ENCODE measurements at regions not wholly inside any gene's neighbourhood (a gene's known extent, or its start where the extent isn't known, plus 50 kb on each side); places are given as distances from the start of the nearest gene placed in this dataset.
A peak's percentile ranks its signal among the peaks of the same experiment; 100 is the strongest.

GRCh38 chr3:177764377-177764912 lies 567.2 kb upstream of the TBL1XR1 start:
- ChIA-PET CTCF (no interaction called here), POLR2A (no interaction called here)
- H3K9me1 ChIP-seq (replicated peaks; ENCODE audit: control insufficient read depth, extremely low read depth, insufficient read depth, low read length): no peaks in the 10 kb centered on the region
- H3K36me3 ChIP-seq (ENCODE audit: control insufficient read depth in 2 of 2, extremely low read depth in 1 of 2, insufficient read depth in 2 of 2, low read length in 2 of 2): no peaks in the 10 kb centered on the region
- no peaks in the 10 kb centered on the region for H3K79me2 ChIP-seq (ENCODE audit: control insufficient read depth, insufficient read depth, low read length)
- no peaks in the 10 kb centered on the region for H3K27me3 ChIP-seq (ENCODE audit: control insufficient read depth in 2 of 2, insufficient read depth in 2 of 2, low read length in 2 of 2)
- no peak overlapping the region for H2AFZ ChIP-seq (ENCODE audit: low read depth, low read length)
- H3K9me3 ChIP-seq (replicated peaks; ENCODE audit: control insufficient read depth, insufficient read depth, low read length): no peaks in the 10 kb centered on the region
- no peak overlapping the region for H3K27ac ChIP-seq (ENCODE audit: insufficient read depth, low read depth, low read length)
- no peak overlapping the region for H3K4me3 ChIP-seq (replicated peaks in 1 of 3; ENCODE audit: insufficient read depth in 1 of 3, low read depth in 1 of 3, low read length in 3 of 3)
- peak; percentile 51 for DNase-seq (ENCODE audit: low read depth, low spot score)
- H3K4me1 ChIP-seq (ENCODE audit: control insufficient read depth, extremely low read depth, insufficient read depth, low read length): no peaks in the 10 kb centered on the region
- no peaks in the 10 kb centered on the region for H4K20me1 ChIP-seq (replicated peaks; ENCODE audit: control insufficient read depth, extremely low read depth, insufficient read depth, low read length)
- intact Hi-C loops (cut with micrococcal nuclease): no loop called here
- no peak for TF ChIP-seq POLR2AphosphoS5 (IDR thresholded peaks at IDR 0.05; ENCODE audit: insufficient read depth, low read depth, low read length)
- no peak for TF ChIP-seq GATA2 (IDR thresholded peaks at IDR 0.05; ENCODE audit: insufficient read depth, insufficient read length, low read depth, low read length)
- TF ChIP-seq FOS (IDR thresholded peaks at IDR 0.05; ENCODE audit: borderline replicate concordance, insufficient read depth, low read length): no peak
- TF ChIP-seq EZH2 (IDR thresholded peaks at IDR 0.05; ENCODE audit: borderline replicate concordance, low read depth, low read length, severe bottlenecking): no peak
- TF ChIP-seq JUN (IDR thresholded peaks at IDR 0.05; ENCODE audit: borderline replicate concordance, insufficient read depth, insufficient read length, low read depth): no peak
- TF ChIP-seq, protein P1, sequence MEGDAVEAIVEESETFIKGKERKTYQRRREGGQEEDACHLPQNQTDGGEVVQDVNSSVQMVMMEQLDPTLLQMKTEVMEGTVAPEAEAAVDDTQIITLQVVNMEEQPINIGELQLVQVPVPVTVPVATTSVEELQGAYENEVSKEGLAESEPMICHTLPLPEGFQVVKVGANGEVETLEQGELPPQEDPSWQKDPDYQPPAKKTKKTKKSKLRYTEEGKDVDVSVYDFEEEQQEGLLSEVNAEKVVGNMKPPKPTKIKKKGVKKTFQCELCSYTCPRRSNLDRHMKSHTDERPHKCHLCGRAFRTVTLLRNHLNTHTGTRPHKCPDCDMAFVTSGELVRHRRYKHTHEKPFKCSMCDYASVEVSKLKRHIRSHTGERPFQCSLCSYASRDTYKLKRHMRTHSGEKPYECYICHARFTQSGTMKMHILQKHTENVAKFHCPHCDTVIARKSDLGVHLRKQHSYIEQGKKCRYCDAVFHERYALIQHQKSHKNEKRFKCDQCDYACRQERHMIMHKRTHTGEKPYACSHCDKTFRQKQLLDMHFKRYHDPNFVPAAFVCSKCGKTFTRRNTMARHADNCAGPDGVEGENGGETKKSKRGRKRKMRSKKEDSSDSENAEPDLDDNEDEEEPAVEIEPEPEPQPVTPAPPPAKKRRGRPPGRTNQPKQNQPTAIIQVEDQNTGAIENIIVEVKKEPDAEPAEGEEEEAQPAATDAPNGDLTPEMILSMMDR (IDR thresholded peaks at IDR 0.05; ENCODE audit: extremely low read depth in 1 of 2, insufficient read depth in 1 of 2, low read depth in 1 of 2, low read length in 2 of 2): no peak
- no peak for TF ChIP-seq MAX (IDR thresholded peaks at IDR 0.05; ENCODE audit: insufficient read depth, insufficient read length)
- no peak for TF ChIP-seq POLR2A (IDR thresholded peaks at IDR 0.05; ENCODE audit: low read depth, low read length)
- no peak for TF ChIP-seq MYC (IDR thresholded peaks at IDR 0.05; ENCODE audit: low read depth, low read length)
- no peak overlapping the region for H3K9ac ChIP-seq (replicated peaks; ENCODE audit: extremely low read depth, insufficient read depth, low read length)
- dilution Hi-C loops (cut with MboI; ENCODE audit: extremely low pct_ligation_motif_present, low sequenced_read_pairs): no loop called here
- no TSS peak for BruUV-seq (replicated peaks)
- peak; percentile 53 for FAIRE-seq
- no peak overlapping the region for H3K4me2 ChIP-seq (ENCODE audit: insufficient read depth, low read length)
